HepG2 (cell line): ENCODE measurements at regions not wholly inside any gene's neighbourhood (a gene's known extent, or its start where the extent isn't known, plus 50 kb on each side); places are given as distances from the start of the nearest gene placed in this dataset.

Experiments
- ATAC-seq: fragments of 200-7000 bp; cut with Tn5 transposase; 3 replicates; pipeline ENCODE4 v1.9.1; 2020; ENCODE audit warnings: mild to moderate bottlenecking, moderate library complexity
- BruUV-seq: library from RNA; stranded (reverse); fragments of 400-500 nt; replicated peaks from 2 replicates; lab custom pipeline; 2021; lab: Mats Ljungman, UMichigan
- CTCF ChIA-PET: fragments of 300-600 bp; formaldehyde crosslinking; extraction: SDS; loops from one replicate; lab custom pipeline; 2021; ENCODE audit warnings: low total read pairs, inconsistent platforms, low intra/inter-chr PET ratio; lab: Yijun Ruan, JAX
- POLR2A ChIA-PET: fragments of 350-600 bp; sonication (Branson Sonifier 250); formaldehyde crosslinking; loops from one replicate; lab custom pipeline; 2020; ENCODE audit warnings: antibody characterized with exemption, inconsistent platforms; lab: Yijun Ruan, JAX
- DNase-seq: peaks from one replicate; pipeline ENCODE4 v3.0.0-alpha.2; 2015; ENCODE audit warnings: low spot score
- FAIRE-seq: peaks from 3 replicates; lab custom pipeline; 2011; peaks lifted over from hg19 to GRCh38; lab: Jason Lieb, UNC
- H2AFZ ChIP-seq: one replicate; pipeline ENCODE4 v1.6.1; 2011; ENCODE audit warnings: low read length, inconsistent platforms
- H3K27ac ChIP-seq: fragments of 300-600 bp; 3 replicates; pipeline ENCODE4 v1.8.0; 2011; ENCODE audit warnings: mixed run types, mild to moderate bottlenecking, mixed read lengths, low read length, inconsistent platforms; ENCODE audit not compliant: insufficient read depth; ENCODE audit errors: extremely low read length
- H3K27me3 ChIP-seq, 2 experiments: fragments of 200-600 bp in 1 of 2; 2 replicates in 1 of 2; 3 replicates in 1 of 2; pipeline versions ENCODE4 v1.6.0 to v1.8.0; 2011; ENCODE audit warnings: low read length in 2 of 2, mild to moderate bottlenecking in 2 of 2, moderate library complexity in 2 of 2, inconsistent platforms in 1 of 2; ENCODE audit not compliant: insufficient read depth in 2 of 2, control insufficient read depth in 1 of 2
- H3K36me3 ChIP-seq, 2 experiments: fragments of 200-600 bp in 1 of 2; replicated peaks in 1 of 2; 2 replicates in 1 of 2; 3 replicates in 1 of 2; pipeline versions ENCODE4 v1.5.1 to v1.8.0; 2011; ENCODE audit warnings: low read length in 2 of 2, inconsistent platforms in 1 of 2; ENCODE audit not compliant: insufficient read depth in 2 of 2, control insufficient read depth in 1 of 2
- H3K4me1 ChIP-seq: 2 replicates; pipeline ENCODE4 v1.5.1; 2012; ENCODE audit warnings: low read length, inconsistent platforms; ENCODE audit not compliant: insufficient read depth
- H3K4me2 ChIP-seq: 2 replicates; pipeline ENCODE4 v1.6.0; 2011; ENCODE audit warnings: low read depth, low read length, inconsistent platforms
- H3K4me3 ChIP-seq, 3 experiments: fragments of 200-600 bp in 1 of 3; sonication (generic), shearing (Covaris generic) in 1 of 3; replicated peaks in 1 of 3; 2 replicates each; pipeline ENCODE4 v1.5.1; 2011 to 2016; ENCODE audit warnings: low read length in 3 of 3, inconsistent platforms in 2 of 3, low read depth in 2 of 3, mild to moderate bottlenecking in 2 of 3, control low read depth in 1 of 3, mixed read lengths in 1 of 3; ENCODE audit not compliant: insufficient read depth in 1 of 3
- H3K79me2 ChIP-seq: one replicate; pipeline ENCODE4 v1.6.1; 2011; ENCODE audit warnings: low read length, inconsistent platforms; ENCODE audit not compliant: insufficient read depth
- H3K9ac ChIP-seq: 2 replicates; pipeline ENCODE4 v1.6.0; 2011; ENCODE audit warnings: mild to moderate bottlenecking, low read depth, low read length, inconsistent platforms; ENCODE audit not compliant: insufficient read depth
- H3K9me3 ChIP-seq: 2 replicates; pipeline ENCODE4 v1.5.1; 2012; ENCODE audit warnings: mild to moderate bottlenecking, low read length
- H4K20me1 ChIP-seq: 2 replicates; pipeline ENCODE4 v1.6.0; 2011; ENCODE audit warnings: inconsistent platforms, mild to moderate bottlenecking, low read length, moderate library complexity; ENCODE audit not compliant: insufficient read depth
- EEA1 ChIP-seq: sonication (generic); formaldehyde crosslinking; IDR thresholded peaks from 2 replicates; pipeline ENCODE4 v1.5.1; 2020; ENCODE audit warnings: mild to moderate bottlenecking, missing genetic modification reagents, borderline replicate concordance
- ELF1 ChIP-seq: sonication (generic); formaldehyde crosslinking; IDR thresholded peaks from 2 replicates; pipeline ENCODE4 v1.4.0; 2020; ENCODE audit warnings: missing genetic modification reagents
- GPN1 ChIP-seq: sonication (generic); formaldehyde crosslinking; IDR thresholded peaks from 2 replicates; pipeline ENCODE4 v1.5.1; 2020; ENCODE audit warnings: missing genetic modification reagents, borderline replicate concordance
- HMG20A ChIP-seq: IDR thresholded peaks from 2 replicates; pipeline ENCODE4 v1.6.1; 2016; ENCODE audit warnings: borderline replicate concordance
- MAFK ChIP-seq, 2 experiments: IDR thresholded peaks in 1 of 2; conservative IDR thresholded peaks in 1 of 2; 2 replicates each; pipeline ENCODE4 v1.6.1; 2011; ENCODE audit warnings: improper control_type of control experiment in 2 of 2, low read length in 2 of 2
- PRMT3 ChIP-seq: sonication (generic); formaldehyde crosslinking; IDR thresholded peaks from 2 replicates; pipeline ENCODE4 v1.8.1; 2022; ENCODE audit warnings: low read depth, mild to moderate bottlenecking, moderate library complexity, missing genetic modification reagents, borderline replicate concordance
- SRSF1 ChIP-seq: fragments of 200-400 bp; formaldehyde crosslinking; optimal IDR thresholded peaks from 2 replicates; pipeline ENCODE3; 2017; ENCODE audit warnings: mild to moderate bottlenecking, low read depth, low read length, moderate library complexity
- ZFP36 ChIP-seq: fragments of 150-350 bp; IDR thresholded peaks from 2 replicates; pipeline ENCODE4 v1.6.1; 2018; ENCODE audit warnings: borderline replicate concordance, low read length, low read depth; ENCODE audit not compliant: partially characterized antibody
- ZFP36L1 ChIP-seq: sonication (generic); formaldehyde crosslinking; IDR thresholded peaks from 2 replicates; pipeline ENCODE4 v1.8.0; 2022; ENCODE audit warnings: mild to moderate bottlenecking, missing genetic modification reagents, moderate library complexity
- ZNF12 ChIP-seq: sonication (generic); formaldehyde crosslinking; IDR thresholded peaks from 2 replicates; pipeline ENCODE4 v1.5.0; 2020; ENCODE audit warnings: missing genetic modification reagents
- ZNF660 ChIP-seq: sonication (generic); formaldehyde crosslinking; IDR thresholded peaks from 2 replicates; pipeline ENCODE4 v1.5.1; 2020; ENCODE audit warnings: mild to moderate bottlenecking, low read depth, missing genetic modification reagents, borderline replicate concordance
- ZNF850 ChIP-seq: sonication (generic); formaldehyde crosslinking; conservative IDR thresholded peaks from 2 replicates; pipeline ENCODE4 v1.9.0; 2021; ENCODE audit warnings: mild to moderate bottlenecking, missing genetic modification reagents
- WGBS: methylation state at CpG from one replicate; pipeline ENCODE4 v1.1.6; 2017; ENCODE audit warnings: low lambda C conversion rate; 5-methylcytosine and 5-hydroxymethylcytosine counted together
- in situ Hi-C: cut with HindIII; loops from 2 replicates; pipeline ENCODE4 v1.10.0; 2017; ENCODE audit warnings: low pct_unique_long_range_greater_than_20kb; ENCODE audit not compliant: extremely low pct_ligation_motif_present
- intact Hi-C: fragments of 100-400 bp; cut with micrococcal nuclease; formaldehyde crosslinking; loops from one replicate; pipeline ENCODE4 v1.10.0; 2022; ENCODE audit not compliant: unreplicated experiment
- TF ChIP-seq, protein P1 (sequence below): sonication (generic); formaldehyde crosslinking; IDR thresholded peaks from 2 replicates; pipeline ENCODE4 v1.4.0; 2020; ENCODE audit warnings: missing genetic modification reagents
- TF ChIP-seq, protein P2 (sequence below): IDR thresholded peaks from 2 replicates; pipeline ENCODE4 v1.6.1; 2016; ENCODE audit warnings: missing biosample characterization, missing genetic modification reagents, low read depth
- TF ChIP-seq, protein P3 (sequence below): sonication (generic); formaldehyde crosslinking; IDR thresholded peaks from 2 replicates; pipeline ENCODE4 v1.5.0; 2020; ENCODE audit warnings: missing genetic modification reagents, mild to moderate bottlenecking, borderline replicate concordance
- TF ChIP-seq, protein P4 (sequence below): sonication (generic); formaldehyde crosslinking; IDR thresholded peaks from 2 replicates; pipeline ENCODE4 v1.4.0; 2020; ENCODE audit warnings: missing genetic modification reagents

DNA sequence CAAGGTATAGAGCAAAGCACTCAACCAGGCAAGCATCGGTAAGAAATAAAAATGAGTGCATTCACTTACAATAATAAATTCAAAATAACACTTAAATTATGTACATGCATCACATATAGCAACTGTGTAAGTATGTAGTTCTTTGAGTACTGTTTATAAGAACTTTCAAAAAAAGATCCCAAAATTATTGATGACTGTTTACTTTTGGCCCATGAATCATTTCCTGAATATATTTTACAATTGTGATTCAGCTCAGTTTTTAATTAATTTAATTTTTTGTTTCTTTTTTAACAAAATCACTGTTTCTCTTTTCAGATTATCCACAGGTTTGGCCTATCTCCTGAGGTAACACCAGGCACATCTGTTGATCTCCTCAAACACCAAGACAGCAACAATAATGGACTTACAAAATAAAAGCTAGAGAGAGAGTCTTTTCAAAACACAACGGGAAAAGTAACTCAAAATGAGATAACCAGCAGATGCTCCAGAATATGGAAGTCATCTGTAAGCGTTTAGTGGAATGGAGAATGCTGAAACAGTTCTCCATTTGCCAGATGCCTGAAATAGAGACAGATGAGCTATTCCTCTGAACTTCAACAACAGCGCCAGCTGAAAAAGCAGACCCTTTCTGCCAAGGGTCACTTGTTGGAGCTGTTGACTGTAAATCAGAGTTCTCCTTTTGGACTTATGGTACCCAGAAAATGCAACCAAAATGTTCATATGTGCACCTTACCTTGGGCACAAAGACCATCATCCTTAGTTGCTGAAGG lies 348.6 kb upstream of the RGMB start:
- CTCF ChIA-PET = no interaction called here
- H3K27me3 ChIP-seq = no peaks in the 10 kb centered on the region
- ATAC-seq = no peak
- no peak for DNase-seq
- POLR2A ChIA-PET = no interaction called here
- no peak overlapping the region for H3K27ac ChIP-seq
- H4K20me1 ChIP-seq = no peaks in the 10 kb centered on the region
- in situ Hi-C loops (no loop called here), intact Hi-C loops (no loop called here)
- no peak for TF ChIP-seq MAFK (conservative IDR thresholded peaks at IDR 0.05 in 1 of 2, IDR thresholded peaks at IDR 0.05 in 1 of 2; ENCODE audit: low read length in 2 of 2)
- TF ChIP-seq, protein P1, sequence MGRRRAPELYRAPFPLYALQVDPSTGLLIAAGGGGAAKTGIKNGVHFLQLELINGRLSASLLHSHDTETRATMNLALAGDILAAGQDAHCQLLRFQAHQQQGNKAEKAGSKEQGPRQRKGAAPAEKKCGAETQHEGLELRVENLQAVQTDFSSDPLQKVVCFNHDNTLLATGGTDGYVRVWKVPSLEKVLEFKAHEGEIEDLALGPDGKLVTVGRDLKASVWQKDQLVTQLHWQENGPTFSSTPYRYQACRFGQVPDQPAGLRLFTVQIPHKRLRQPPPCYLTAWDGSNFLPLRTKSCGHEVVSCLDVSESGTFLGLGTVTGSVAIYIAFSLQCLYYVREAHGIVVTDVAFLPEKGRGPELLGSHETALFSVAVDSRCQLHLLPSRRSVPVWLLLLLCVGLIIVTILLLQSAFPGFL (CRISPR knock-in tag) = no peak
- no peak for TF ChIP-seq ZFP36L1 (CRISPR knock-in tag)
- TF ChIP-seq PRMT3 = no peak
- no peak for TF ChIP-seq ZNF12
- no peak for TF ChIP-seq GPN1 (CRISPR knock-in tag)
- TF ChIP-seq HMG20A (CRISPR knock-in tag) = no peak
- TF ChIP-seq ZNF850 (CRISPR knock-in tag) = no peak
- no peak for TF ChIP-seq ZFP36
- TF ChIP-seq, protein P2, sequence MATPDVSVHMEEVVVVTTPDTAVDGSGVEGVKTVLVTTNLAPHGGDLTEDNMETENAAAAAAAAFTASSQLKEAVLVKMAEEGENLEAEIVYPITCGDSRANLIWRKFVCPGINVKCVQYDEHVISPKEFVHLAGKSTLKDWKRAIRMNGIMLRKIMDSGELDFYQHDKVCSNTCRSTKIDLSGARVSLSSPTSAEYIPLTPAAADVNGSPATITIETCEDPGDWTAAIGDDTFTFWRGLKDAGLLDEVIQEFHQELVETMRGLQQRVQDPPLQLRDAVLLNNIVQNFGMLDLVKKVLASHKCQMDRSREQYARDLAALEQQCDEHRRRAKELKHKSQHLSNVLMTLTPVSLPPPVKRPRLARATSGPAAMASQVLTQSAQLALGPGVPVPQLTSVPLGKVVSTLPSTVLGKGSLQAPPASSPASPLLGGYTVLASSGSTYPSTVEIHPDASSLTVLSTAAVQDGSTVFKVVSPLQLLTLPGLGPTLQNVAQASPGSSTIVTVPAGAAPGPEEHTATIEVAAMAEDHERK (CRISPR knock-in tag) = no peak
- TF ChIP-seq ELF1 = no peak
- no peak for TF ChIP-seq SRSF1
- no peak for TF ChIP-seq EEA1 (CRISPR knock-in tag)
- TF ChIP-seq, protein P3, sequence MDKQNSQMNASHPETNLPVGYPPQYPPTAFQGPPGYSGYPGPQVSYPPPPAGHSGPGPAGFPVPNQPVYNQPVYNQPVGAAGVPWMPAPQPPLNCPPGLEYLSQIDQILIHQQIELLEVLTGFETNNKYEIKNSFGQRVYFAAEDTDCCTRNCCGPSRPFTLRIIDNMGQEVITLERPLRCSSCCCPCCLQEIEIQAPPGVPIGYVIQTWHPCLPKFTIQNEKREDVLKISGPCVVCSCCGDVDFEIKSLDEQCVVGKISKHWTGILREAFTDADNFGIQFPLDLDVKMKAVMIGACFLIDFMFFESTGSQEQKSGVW (CRISPR knock-in tag) = no peak
- no peak for TF ChIP-seq ZNF660 (CRISPR knock-in tag)
- TF ChIP-seq, protein P4, sequence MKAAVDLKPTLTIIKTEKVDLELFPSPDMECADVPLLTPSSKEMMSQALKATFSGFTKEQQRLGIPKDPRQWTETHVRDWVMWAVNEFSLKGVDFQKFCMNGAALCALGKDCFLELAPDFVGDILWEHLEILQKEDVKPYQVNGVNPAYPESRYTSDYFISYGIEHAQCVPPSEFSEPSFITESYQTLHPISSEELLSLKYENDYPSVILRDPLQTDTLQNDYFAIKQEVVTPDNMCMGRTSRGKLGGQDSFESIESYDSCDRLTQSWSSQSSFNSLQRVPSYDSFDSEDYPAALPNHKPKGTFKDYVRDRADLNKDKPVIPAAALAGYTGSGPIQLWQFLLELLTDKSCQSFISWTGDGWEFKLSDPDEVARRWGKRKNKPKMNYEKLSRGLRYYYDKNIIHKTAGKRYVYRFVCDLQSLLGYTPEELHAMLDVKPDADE = no peak
- H3K4me3 ChIP-seq = no peak overlapping the region
- no TSS peak for BruUV-seq
- H3K4me1 ChIP-seq = no peaks in the 10 kb centered on the region
- H3K4me2 ChIP-seq = no peak overlapping the region
- WGBS = 36% methylated on average over 4 of the region's 4 CpGs
- no peaks in the 10 kb centered on the region for H3K36me3 ChIP-seq
- no peaks in the 10 kb centered on the region for H3K79me2 ChIP-seq
- no peaks in the 10 kb centered on the region for H3K9me3 ChIP-seq
- no peak for FAIRE-seq
- H3K9ac ChIP-seq = no peak overlapping the region
- no peak overlapping the region for H2AFZ ChIP-seq
